ENCODE measurements at regions not wholly inside any gene's neighbourhood (a gene's known extent, or its start where the extent isn't known, plus 50 kb on each side); places are given as distances from the start of the nearest gene placed in this dataset.
A peak's percentile ranks its signal among the peaks of the same experiment; 100 is the strongest.
"Not testable (repeated sequence)": the region's sequence is repeated elsewhere in the genome, so short reads cannot be mapped to it uniquely, and the experiment has no call there.

DNA sequence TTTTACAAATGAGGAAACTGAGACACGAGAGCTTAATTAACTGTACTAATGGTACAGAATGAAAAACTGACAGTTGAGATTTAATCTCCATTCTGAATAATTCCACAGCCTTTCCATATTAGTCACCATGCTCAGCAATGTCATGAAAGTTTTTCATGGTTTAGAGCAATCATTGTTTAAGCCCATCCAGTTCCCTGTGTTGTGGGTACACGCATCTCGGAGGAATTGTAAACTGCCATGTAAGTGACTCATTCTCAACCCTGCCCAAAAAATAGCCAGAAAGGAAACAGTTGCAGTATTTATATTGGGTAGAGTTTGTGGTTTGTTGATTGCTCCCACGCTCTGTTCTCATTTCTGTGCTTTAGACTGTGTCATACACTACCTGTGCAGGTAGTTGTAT is 1790.8 kb downstream of the LRRC4C start:
- DNase-seq = no peak

DNA sequence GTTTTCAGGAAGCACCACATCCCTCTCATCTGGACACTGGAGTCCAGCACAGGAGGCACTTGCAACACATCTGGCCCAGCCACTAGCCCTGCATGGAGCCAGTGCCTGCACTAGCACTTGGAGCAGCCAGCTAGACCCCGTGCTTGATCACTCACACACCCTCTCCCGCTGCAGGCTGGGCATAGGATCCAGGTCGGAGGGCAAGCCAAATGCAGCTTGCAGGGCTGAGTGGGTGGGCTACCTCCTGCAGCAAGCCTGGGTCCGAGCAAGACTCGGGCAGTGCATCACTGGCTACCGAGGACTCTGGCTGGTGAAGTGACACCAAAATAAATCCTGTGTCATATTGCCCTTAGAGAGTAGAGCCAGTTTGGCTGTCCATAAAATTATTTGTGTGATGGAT is 1795.4 kb downstream of the LRRC4C start:
- no peak for DNase-seq

- DNase-seq = no peak
These were observed 1797.6 kb downstream of the LRRC4C start for GRCh38 chr11:39661890-39662289.

- no peak for DNase-seq
These were observed 1807.5 kb downstream of the LRRC4C start for GRCh38 chr11:39651857-39652461.

GRCh38 chr11:39641751-39642150 is 1817.7 kb downstream of the LRRC4C start:
- no peak for DNase-seq

GRCh38 chr11:39630365-39630764 is 1829.1 kb downstream of the LRRC4C start:
- DNase-seq = no peak

- no peak for DNase-seq
These were observed 1831.1 kb downstream of the LRRC4C start for GRCh38 chr11:39628311-39628710.

GRCh38 chr11:39620309-39620708 is 1839.1 kb downstream of the LRRC4C start:
- not testable (repeated sequence) for DNase-seq

DNA sequence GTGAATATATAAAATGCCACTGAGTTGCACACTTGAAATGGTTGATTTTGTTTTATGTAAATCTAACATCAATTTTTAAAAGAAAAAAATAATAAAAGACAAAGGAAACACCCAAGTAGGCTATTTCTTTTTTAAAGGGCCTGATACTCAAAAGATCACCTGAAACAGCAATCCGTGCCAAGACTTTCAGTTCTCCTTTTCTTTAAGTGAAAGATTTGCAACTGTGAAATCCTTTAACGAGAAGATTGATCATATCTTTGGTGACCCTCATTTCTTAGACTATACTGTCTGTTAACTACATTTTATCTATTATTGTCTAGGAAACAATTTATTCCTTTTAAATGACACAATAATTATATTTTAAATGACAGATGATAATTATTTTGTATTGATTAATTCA is 1841.5 kb downstream of the LRRC4C start:
- no peak for DNase-seq

DNA sequence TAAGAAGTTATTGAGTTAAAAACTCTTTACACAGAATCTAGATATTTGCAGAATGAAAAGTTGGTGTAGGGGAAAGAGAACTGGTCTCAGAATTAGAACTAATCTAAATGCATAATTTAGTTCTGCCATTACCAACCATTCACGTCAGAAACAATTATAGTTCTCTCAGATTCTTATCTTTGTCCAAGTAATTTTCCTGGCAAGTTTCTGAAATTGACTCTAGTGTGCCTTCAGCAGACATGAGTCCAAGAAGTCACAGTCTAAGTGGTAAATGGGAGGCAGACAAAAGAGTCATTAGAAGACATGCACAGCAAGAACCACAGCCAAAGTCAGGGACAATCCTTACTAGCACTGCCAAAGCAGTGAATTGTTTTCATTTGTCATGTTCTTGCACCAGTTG is 1870.1 kb downstream of the LRRC4C start:
- no peak for DNase-seq

DNA sequence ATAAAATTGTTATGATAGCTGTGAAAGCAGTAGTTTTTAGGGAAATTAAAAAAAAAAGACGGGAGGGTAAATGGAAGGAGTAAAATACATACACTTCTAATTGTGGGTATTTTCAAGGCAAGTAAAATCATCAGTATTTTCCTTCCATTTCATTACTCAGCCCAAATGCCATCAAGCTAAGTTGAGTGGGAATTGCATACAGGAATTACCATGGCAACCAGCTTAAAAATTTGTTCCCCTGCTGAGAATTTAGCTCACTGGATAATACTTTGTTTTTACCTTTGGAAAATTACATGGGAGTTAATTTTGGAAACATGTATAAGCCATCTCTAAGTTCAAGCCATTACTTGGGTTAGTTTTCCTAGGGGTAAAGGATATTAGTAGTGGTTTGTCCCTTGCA is 1873.4 kb downstream of the LRRC4C start:
- no peak for DNase-seq

GRCh38 chr11:39571081-39571480 is 1888.4 kb downstream of the LRRC4C start:
- peak; percentile 4 for DNase-seq

DNA sequence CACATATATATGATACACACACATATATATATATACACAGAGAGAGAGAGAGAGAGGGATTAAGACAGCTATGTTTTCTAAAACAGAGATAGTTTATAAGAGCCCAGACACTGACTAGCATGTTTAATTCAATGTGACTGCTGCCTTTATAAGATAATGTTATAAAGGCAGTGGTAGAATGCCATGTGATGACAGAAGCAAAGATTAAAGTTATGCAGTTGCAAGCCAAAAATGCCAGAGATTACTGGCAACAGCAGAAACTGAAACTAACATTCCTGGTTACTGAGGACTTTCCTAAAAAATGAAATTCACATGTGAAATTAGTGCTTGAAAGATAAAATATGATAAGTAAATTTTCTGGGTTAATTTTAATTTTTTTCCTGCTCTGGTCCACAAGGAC is 1888.9 kb downstream of the LRRC4C start:
- no peak for DNase-seq

DNA sequence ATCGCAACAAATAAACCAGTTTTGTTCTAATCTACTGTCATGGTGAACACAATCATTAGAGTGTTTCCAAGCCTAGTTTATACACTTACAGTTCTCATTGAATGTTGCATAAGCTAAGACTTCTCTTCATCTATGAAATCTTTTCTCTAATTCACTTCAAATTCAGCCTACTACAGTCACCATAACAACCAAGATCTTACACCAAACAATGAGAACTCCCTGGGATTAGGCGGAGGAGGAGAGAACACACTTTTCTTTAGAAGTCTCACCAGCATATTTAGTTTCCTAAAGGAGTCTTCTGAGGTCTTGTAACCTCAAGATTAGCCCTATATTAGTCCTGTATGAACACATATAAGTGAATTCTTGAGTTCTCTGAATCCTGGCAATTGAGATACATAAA is 1889.7 kb downstream of the LRRC4C start:
- no peak for DNase-seq

- no peak for DNase-seq
These were observed 1917.0 kb downstream of the LRRC4C start for GRCh38 chr11:39542460-39542859.

- DNase-seq = no peak
These were observed 1917.5 kb downstream of the LRRC4C start for GRCh38 chr11:39541945-39542351.

GRCh38 chr11:39536323-39536722 is 1923.1 kb downstream of the LRRC4C start:
- DNase-seq = peak; percentile 9
